DOHH2 (cell line): ENCODE measurements at regions not wholly inside any gene's neighbourhood (a gene's known extent, or its start where the extent isn't known, plus 50 kb on each side); places are given as distances from the start of the nearest gene placed in this dataset.

Source experiments
- H3F3A ChIP-seq: fragments of 200-600 bp; sonication (generic), shearing (Covaris generic); 2 replicates; pipeline ENCODE4 v1.6.0; 2016; ENCODE audit warnings: antibody characterized with exemption, mild to moderate bottlenecking; ENCODE audit not compliant: control insufficient read depth, insufficient read depth
- H3K27ac ChIP-seq: fragments of 200-600 bp; sonication (generic); 2 replicates; pipeline ENCODE4 v1.5.1; 2014; ENCODE audit warnings: low read depth, mild to moderate bottlenecking, low read length, moderate library complexity
- H3K27me3 ChIP-seq: fragments of 200-600 bp; sonication (generic); 2 replicates; pipeline ENCODE4 v1.6.1; 2014; ENCODE audit warnings: mild to moderate bottlenecking, low read length, mixed read lengths; ENCODE audit not compliant: control insufficient read depth
- H3K36me3 ChIP-seq: fragments of 200-600 bp; sonication (generic); 2 replicates; pipeline ENCODE4 v1.6.1; 2014; ENCODE audit warnings: mild to moderate bottlenecking, low read length, moderate library complexity, mixed read lengths; ENCODE audit not compliant: control insufficient read depth
- H3K4me1 ChIP-seq: fragments of 200-600 bp; sonication (generic); 2 replicates; pipeline ENCODE4 v1.6.1; 2014; ENCODE audit warnings: mild to moderate bottlenecking, low read length, mixed read lengths; ENCODE audit not compliant: control insufficient read depth
- H3K4me2 ChIP-seq: fragments of 200-600 bp; sonication (generic); 2 replicates; pipeline ENCODE4 v1.6.0; 2014; ENCODE audit warnings: mild to moderate bottlenecking, low read length, moderate library complexity
- H3K4me3 ChIP-seq: fragments of 200-600 bp; sonication (generic); 2 replicates; pipeline ENCODE4 v1.5.1; 2014; ENCODE audit warnings: mild to moderate bottlenecking, low read length, mixed read lengths
- H3K79me2 ChIP-seq: fragments of 200-600 bp; sonication (generic); 2 replicates; pipeline ENCODE4 v1.6.1; 2014; ENCODE audit warnings: mild to moderate bottlenecking, low read length, mixed read lengths; ENCODE audit not compliant: control insufficient read depth
- H3K9me2 ChIP-seq: fragments of 200-600 bp; sonication (generic); replicated peaks from 2 replicates; pipeline ENCODE4 v1.6.1; 2014; ENCODE audit warnings: mild to moderate bottlenecking, low read length, mixed read lengths; ENCODE audit not compliant: control insufficient read depth
- H3K9me3 ChIP-seq: fragments of 200-600 bp; sonication (generic); 2 replicates; pipeline ENCODE4 v1.6.1; 2014; ENCODE audit warnings: antibody characterized with exemption, low read length, mixed read lengths; ENCODE audit not compliant: control insufficient read depth, insufficient read depth
- H4K20me1 ChIP-seq: fragments of 200-600 bp; sonication (generic); 2 replicates; pipeline ENCODE4 v1.6.0; 2014; ENCODE audit warnings: low read depth, mild to moderate bottlenecking, antibody characterized with exemption, low read length, moderate library complexity; ENCODE audit not compliant: control insufficient read depth, insufficient read depth
- EZH2phosphoT487 ChIP-seq: fragments of 200-600 bp; sonication (generic); IDR thresholded peaks from 2 replicates; pipeline ENCODE4 v1.6.1; 2017; ENCODE audit warnings: borderline replicate concordance, mild to moderate bottlenecking, antibody characterized with exemption, low read length, moderate library complexity, mixed read lengths
- TF ChIP-seq, protein P1 (sequence below): fragments of 200-600 bp; sonication (generic); IDR thresholded peaks from one replicate; pipeline ENCODE4 v1.5.1; 2014; ENCODE audit warnings: antibody characterized with exemption, mild to moderate bottlenecking, low read depth, low read length; ENCODE audit not compliant: poor library complexity, severe bottlenecking

DNA sequence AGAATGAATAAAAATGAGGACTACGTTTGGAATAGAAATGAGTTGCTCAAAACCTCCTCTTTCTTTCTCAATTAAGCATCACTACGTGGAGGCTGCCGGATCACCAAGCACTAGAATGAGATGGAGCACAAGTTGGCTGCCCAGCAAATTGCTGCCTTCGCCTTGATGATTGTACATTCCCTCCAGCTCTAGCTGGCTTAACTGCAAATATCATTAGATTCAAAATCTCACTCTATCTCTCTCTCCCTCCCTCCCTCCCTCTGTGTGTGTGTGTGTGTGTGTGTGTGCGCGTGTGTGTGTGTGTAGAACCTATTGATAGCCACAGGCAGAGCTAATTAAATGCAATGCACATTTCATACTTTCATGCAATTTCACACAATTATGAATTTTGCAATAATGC, 310.7 kb upstream of the CDH4 start:
- H3K27ac ChIP-seq, result no peak overlapping the region
- no peaks in the 10 kb centered on the region for H3F3A ChIP-seq
- H3K4me1 ChIP-seq, result no peaks in the 10 kb centered on the region
- H3K79me2 ChIP-seq, result no peaks in the 10 kb centered on the region
- H3K4me2 ChIP-seq, result no peak overlapping the region
- H3K27me3 ChIP-seq, result no peaks in the 10 kb centered on the region
- H3K9me3 ChIP-seq, result no peaks in the 10 kb centered on the region
- H4K20me1 ChIP-seq, result no peaks in the 10 kb centered on the region
- no peak for TF ChIP-seq EZH2phosphoT487
- TF ChIP-seq, protein P1, sequence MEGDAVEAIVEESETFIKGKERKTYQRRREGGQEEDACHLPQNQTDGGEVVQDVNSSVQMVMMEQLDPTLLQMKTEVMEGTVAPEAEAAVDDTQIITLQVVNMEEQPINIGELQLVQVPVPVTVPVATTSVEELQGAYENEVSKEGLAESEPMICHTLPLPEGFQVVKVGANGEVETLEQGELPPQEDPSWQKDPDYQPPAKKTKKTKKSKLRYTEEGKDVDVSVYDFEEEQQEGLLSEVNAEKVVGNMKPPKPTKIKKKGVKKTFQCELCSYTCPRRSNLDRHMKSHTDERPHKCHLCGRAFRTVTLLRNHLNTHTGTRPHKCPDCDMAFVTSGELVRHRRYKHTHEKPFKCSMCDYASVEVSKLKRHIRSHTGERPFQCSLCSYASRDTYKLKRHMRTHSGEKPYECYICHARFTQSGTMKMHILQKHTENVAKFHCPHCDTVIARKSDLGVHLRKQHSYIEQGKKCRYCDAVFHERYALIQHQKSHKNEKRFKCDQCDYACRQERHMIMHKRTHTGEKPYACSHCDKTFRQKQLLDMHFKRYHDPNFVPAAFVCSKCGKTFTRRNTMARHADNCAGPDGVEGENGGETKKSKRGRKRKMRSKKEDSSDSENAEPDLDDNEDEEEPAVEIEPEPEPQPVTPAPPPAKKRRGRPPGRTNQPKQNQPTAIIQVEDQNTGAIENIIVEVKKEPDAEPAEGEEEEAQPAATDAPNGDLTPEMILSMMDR, result no peak
- H3K9me2 ChIP-seq, result no peaks in the 10 kb centered on the region
- H3K36me3 ChIP-seq, result no peaks in the 10 kb centered on the region
- H3K4me3 ChIP-seq, result no peak overlapping the region

DNA sequence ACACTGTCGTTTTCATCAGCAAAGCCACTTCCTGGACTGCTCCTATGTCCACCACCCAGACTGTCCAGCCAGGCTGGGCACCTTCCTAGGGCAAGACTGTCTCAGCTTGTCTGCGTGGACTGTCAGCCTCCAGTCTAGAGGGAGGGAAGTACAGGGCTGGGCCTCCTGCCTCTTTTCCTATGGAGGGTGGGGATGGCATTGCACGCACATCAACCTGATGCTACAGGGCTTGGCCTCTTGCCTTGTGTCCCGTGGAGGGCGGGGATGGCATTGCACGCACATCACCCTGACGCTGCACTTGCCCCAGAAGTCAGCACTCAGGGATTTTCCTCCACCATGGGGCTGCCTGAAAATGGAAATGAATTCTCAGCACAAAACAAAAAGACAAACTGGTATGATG, 304.2 kb upstream of the CDH4 start:
- Histone ChIP-seq H3K9me2 (no peaks in the 10 kb centered on the region), H3K36me3 (no peaks in the 10 kb centered on the region), H3K9me3 (no peaks in the 10 kb centered on the region; the same call in 1 of the 2 replicates), H3K79me2 (no peaks in the 10 kb centered on the region), H3K27ac (no peak overlapping the region), H3K27me3 (no peaks in the 10 kb centered on the region), H3F3A (no peaks in the 10 kb centered on the region), H3K4me2 (no peak overlapping the region), H3K4me1 (no peaks in the 10 kb centered on the region), H4K20me1 (no peaks in the 10 kb centered on the region), H3K4me3 (no peak overlapping the region)
- TF ChIP-seq EZH2phosphoT487, result no peak
- TF ChIP-seq, protein P1, result no peak

DNA sequence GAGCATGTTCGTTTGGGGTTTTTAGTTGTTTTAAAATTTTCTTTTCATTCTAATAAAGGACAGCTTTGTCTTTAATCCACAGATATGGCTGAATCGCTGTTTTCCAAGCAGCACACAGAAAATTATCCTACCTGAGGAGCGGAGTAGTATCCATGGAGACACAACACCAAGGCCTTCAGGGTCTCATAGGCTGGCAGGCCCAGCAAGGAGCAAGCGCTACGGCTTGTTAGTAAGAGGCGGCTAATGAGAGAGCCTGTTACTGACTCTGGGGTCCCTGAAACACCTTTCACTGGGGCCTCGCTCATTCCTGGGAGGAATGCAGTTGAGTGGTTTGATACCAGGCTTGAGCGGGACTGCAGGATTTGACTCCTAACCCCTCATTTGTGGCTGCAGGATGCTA, 303.8 kb upstream of the CDH4 start:
- Histone ChIP-seq H3K27me3 (no peaks in the 10 kb centered on the region), H3K4me1 (no peaks in the 10 kb centered on the region), H3K9me2 (no peaks in the 10 kb centered on the region), H3F3A (no peaks in the 10 kb centered on the region), H3K9me3 (no peaks in the 10 kb centered on the region; the same call in 1 of the 2 replicates), H3K4me2 (no peak overlapping the region), H3K27ac (no peak overlapping the region), H3K4me3 (no peak overlapping the region), H3K79me2 (no peaks in the 10 kb centered on the region), H3K36me3 (no peaks in the 10 kb centered on the region), H4K20me1 (no peaks in the 10 kb centered on the region)
- no peak for TF ChIP-seq EZH2phosphoT487
- TF ChIP-seq, protein P1, result no peak

DNA sequence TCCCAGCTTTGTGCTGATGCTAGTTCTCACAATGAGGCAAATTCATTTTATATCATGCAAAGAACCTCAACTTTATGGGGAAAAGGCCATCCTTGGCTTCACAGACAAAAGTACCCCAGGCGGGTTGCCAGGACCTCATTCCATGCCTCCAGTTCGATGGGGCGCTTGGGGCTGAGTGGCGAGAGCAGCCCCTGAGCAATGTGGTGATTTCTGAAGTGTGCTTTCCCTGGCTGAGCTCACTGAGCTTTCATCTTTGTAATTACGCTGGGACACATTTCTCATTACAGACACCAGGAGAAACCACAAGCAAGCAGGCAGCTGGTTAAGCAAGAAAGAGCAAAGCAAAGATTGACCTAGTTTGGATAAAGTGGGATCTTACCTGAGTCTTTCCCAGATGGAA, 301.5 kb upstream of the CDH4 start:
- H3K4me3 ChIP-seq, result no peak overlapping the region
- H3K79me2 ChIP-seq, result no peaks in the 10 kb centered on the region
- no peaks in the 10 kb centered on the region for H3F3A ChIP-seq
- no peak overlapping the region for H3K4me2 ChIP-seq
- H3K4me1 ChIP-seq, result no peaks in the 10 kb centered on the region
- no peaks in the 10 kb centered on the region; the same call in 1 of the 2 replicates for H3K9me3 ChIP-seq
- H4K20me1 ChIP-seq, result no peaks in the 10 kb centered on the region
- H3K27ac ChIP-seq, result no peak overlapping the region
- no peaks in the 10 kb centered on the region for H3K36me3 ChIP-seq
- no peaks in the 10 kb centered on the region for H3K9me2 ChIP-seq
- no peaks in the 10 kb centered on the region for H3K27me3 ChIP-seq
- TF ChIP-seq EZH2phosphoT487, result no peak
- TF ChIP-seq, protein P1, result no peak
